HEK293T (cell line): ENCODE measurements at regions not wholly inside any gene's neighbourhood (a gene's known extent, or its start where the extent isn't known, plus 50 kb on each side); places are given as distances from the start of the nearest gene placed in this dataset.

Source experiments
- CTCF ChIA-PET: fragments of 350-600 bp; formaldehyde crosslinking; extraction: SDS; loops from one replicate; lab custom pipeline; 2021; ENCODE audit warnings: antibody characterized with exemption, inconsistent platforms; lab: Yijun Ruan, JAX
- POLR2A ChIA-PET: fragments of 350-600 bp; formaldehyde crosslinking; extraction: SDS; loops from one replicate; lab custom pipeline; 2020; ENCODE audit warnings: antibody characterized with exemption, inconsistent platforms; lab: Yijun Ruan, JAX
- DNase-seq: peaks from one replicate; pipeline ENCODE4 v3.0.0; 2012; ENCODE audit warnings: mixed read lengths; ENCODE audit errors: extremely low spot score
- ARNT ChIP-seq: fragments of 450-650 bp; IDR thresholded peaks from 2 replicates; pipeline ENCODE4 v1.6.1; 2017; ENCODE audit warnings: mild to moderate bottlenecking
- BHLHE40 ChIP-seq: fragments of 450-650 bp; IDR thresholded peaks from 2 replicates; pipeline ENCODE4 v1.6.1; 2016; ENCODE audit warnings: mild to moderate bottlenecking, moderate library complexity, borderline replicate concordance
- CTBP1 ChIP-seq: fragments of 450-650 bp; IDR thresholded peaks from 2 replicates; pipeline ENCODE4 v1.6.1; 2016; ENCODE audit warnings: borderline replicate concordance
- ELF4 ChIP-seq: fragments of 450-650 bp; IDR thresholded peaks from 2 replicates; pipeline ENCODE4 v1.6.1; 2017; ENCODE audit warnings: antibody characterized with exemption
- FOXA1 ChIP-seq: fragments of 450-650 bp; IDR thresholded peaks from 2 replicates; pipeline ENCODE4 v1.6.1; 2016; ENCODE audit warnings: mild to moderate bottlenecking
- FOXK2 ChIP-seq: fragments of 450-650 bp; IDR thresholded peaks from 2 replicates; pipeline ENCODE4 v1.6.1; 2016; ENCODE audit warnings: mild to moderate bottlenecking
- FOXM1 ChIP-seq: fragments of 450-650 bp; IDR thresholded peaks from 2 replicates; pipeline ENCODE4 v1.6.1; 2017; ENCODE audit warnings: mild to moderate bottlenecking, borderline replicate concordance
- HDGF ChIP-seq: fragments of 450-650 bp; IDR thresholded peaks from 2 replicates; pipeline ENCODE4 v1.6.1; 2017; ENCODE audit warnings: antibody characterized with exemption, borderline replicate concordance
- L3MBTL2 ChIP-seq: fragments of 450-650 bp; conservative IDR thresholded peaks from 2 replicates; pipeline ENCODE4 v1.6.1; 2016; ENCODE audit warnings: mild to moderate bottlenecking
- LEF1 ChIP-seq: fragments of 450-650 bp; IDR thresholded peaks from 2 replicates; pipeline ENCODE4 v1.6.1; 2017; ENCODE audit warnings: mild to moderate bottlenecking, borderline replicate concordance
- NFRKB ChIP-seq: fragments of 450-650 bp; IDR thresholded peaks from 2 replicates; pipeline ENCODE4 v1.6.1; 2016; ENCODE audit warnings: mild to moderate bottlenecking, moderate library complexity
- PKNOX1 ChIP-seq: fragments of 450-650 bp; IDR thresholded peaks from 2 replicates; pipeline ENCODE4 v1.6.1; 2016
- SP1 ChIP-seq: fragments of 450-650 bp; IDR thresholded peaks from 2 replicates; pipeline ENCODE4 v1.6.1; 2017
- SUZ12 ChIP-seq: fragments of 450-650 bp; IDR thresholded peaks from 2 replicates; pipeline ENCODE4 v1.6.1; 2016; ENCODE audit warnings: mild to moderate bottlenecking
- TARDBP ChIP-seq: fragments of 450-650 bp; IDR thresholded peaks from 2 replicates; pipeline ENCODE4 v1.6.1; 2016
- ZNF384 ChIP-seq: fragments of 450-650 bp; IDR thresholded peaks from 2 replicates; pipeline ENCODE4 v1.6.1; 2016

GRCh38 chr15:91576096-91576495 lies 277.4 kb upstream of the SLCO3A1 start:
- CTCF ChIA-PET, result no interaction called here
- POLR2A ChIA-PET, result no interaction called here
- no peak for DNase-seq
- TF ChIP-seq CTBP1 (no peak), L3MBTL2 (no peak), ZNF384 (no peak), HDGF (no peak), ELF4 (no peak), PKNOX1 (no peak), TARDBP (no peak)

- ChIA-PET POLR2A (no interaction called here), CTCF (no interaction called here)
- DNase-seq, result no peak
- TF ChIP-seq TARDBP (no peak), ZNF384 (no peak), L3MBTL2 (no peak), FOXM1 (no peak), CTBP1 (no peak), BHLHE40 (no peak), NFRKB (no peak), LEF1 (no peak), FOXK2 (no peak), ELF4 (no peak), HDGF (no peak), SUZ12 (no peak)
Observed at GRCh38 chr15:91578511-91578910, 275.0 kb upstream of the SLCO3A1 start.

- ChIA-PET CTCF (no interaction called here), POLR2A (no interaction called here)
- DNase-seq, result no peak
- TF ChIP-seq BHLHE40 (no peak), PKNOX1 (no peak)
Observed at GRCh38 chr15:91584895-91585294, 268.6 kb upstream of the SLCO3A1 start.

- ChIA-PET POLR2A (no interaction called here), CTCF (no interaction called here)
- TF ChIP-seq L3MBTL2 (no peak), ARNT (no peak), FOXA1 (no peak), NFRKB (no peak), SUZ12 (no peak), TARDBP (no peak), BHLHE40 (no peak), HDGF (no peak)
- DNase-seq, result no peak
Observed at GRCh38 chr15:91586560-91586959, 266.9 kb upstream of the SLCO3A1 start.

- POLR2A ChIA-PET, result no interaction called here
- DNase-seq, result no peak
- TF ChIP-seq HDGF (no peak), NFRKB (no peak), FOXA1 (no peak), FOXM1 (no peak), ARNT (no peak), LEF1 (no peak), TARDBP (no peak), SP1 (no peak), SUZ12 (no peak), L3MBTL2 (no peak), PKNOX1 (no peak), FOXK2 (no peak)
- CTCF ChIA-PET, result no interaction called here
Observed at GRCh38 chr15:91589360-91589759, 264.1 kb upstream of the SLCO3A1 start.

GRCh38 chr15:91592567-91592966 lies 260.9 kb upstream of the SLCO3A1 start:
- DNase-seq, result no peak
- CTCF ChIA-PET, result interaction anchor here (1.0 kb wide), 1 partner anchor 290 kb away, joined by 4 read pairs; no protein-coding TSS in a partner anchor
- TF ChIP-seq TARDBP (no peak), SUZ12 (no peak), FOXA1 (no peak), CTBP1 (no peak), NFRKB (no peak), HDGF (no peak)

GRCh38 chr15:91593067-91593466 lies 260.4 kb upstream of the SLCO3A1 start:
- no peak for TF ChIP-seq FOXK2
- TF ChIP-seq TARDBP, result no peak
- no peak for TF ChIP-seq FOXA1
- no peak for TF ChIP-seq FOXM1
- TF ChIP-seq PKNOX1, result no peak
- TF ChIP-seq CTBP1, result no peak
- TF ChIP-seq HDGF, result no peak
- TF ChIP-seq ARNT, result no peak
- TF ChIP-seq SP1, result no peak
- no peak for TF ChIP-seq ZNF384
- TF ChIP-seq L3MBTL2, result no peak
- TF ChIP-seq SUZ12, result no peak
- no peak for DNase-seq
- ChIA-PET POLR2A (no interaction called here), CTCF (interaction anchor here (1.0 kb wide), 1 partner anchor 290 kb away, joined by 4 read pairs; no protein-coding TSS in a partner anchor)

More at GRCh38 chr15:91592567-91592966, 260.9 kb upstream of the SLCO3A1 start:
- POLR2A ChIA-PET, result no interaction called here
